HG02623 (cell line): ENCODE measurements at regions not wholly inside any gene's neighbourhood (a gene's known extent, or its start where the extent isn't known, plus 50 kb on each side); places are given as distances from the start of the nearest gene placed in this dataset.

Experiments used
- ATAC-seq: cut with Tn5 transposase; IDR thresholded peaks from one replicate; pipeline ENCODE4 v1.9.1; 2021; ENCODE audit warnings: moderate library complexity; ENCODE audit not compliant: unreplicated experiment

- ATAC-seq, result no peak
These were observed 111.2 kb downstream of the LRRC70 start for GRCh38 chr5:62689599-62690368.

GRCh38 chr5:62686692-62687091 is 108.1 kb downstream of the LRRC70 start:
- ATAC-seq, result no peak

- ATAC-seq, result no peak
These were observed 106.6 kb downstream of the LRRC70 start for GRCh38 chr5:62685221-62685620.

GRCh38 chr5:62684310-62684709 is 105.7 kb downstream of the LRRC70 start:
- ATAC-seq, result no peak

- no peak for ATAC-seq
These were observed 103.4 kb downstream of the LRRC70 start for GRCh38 chr5:62682059-62682458.

GRCh38 chr5:62681117-62681850 is 102.7 kb downstream of the LRRC70 start:
- ATAC-seq, result no peak

GRCh38 chr5:62680121-62680520 is 101.5 kb downstream of the LRRC70 start:
- no peak for ATAC-seq
